SJSA1 (cell line): ENCODE measurements at regions not wholly inside any gene's neighbourhood (a gene's known extent, or its start where the extent isn't known, plus 50 kb on each side); places are given as distances from the start of the nearest gene placed in this dataset.

Source experiments
- DNase-seq, 2 experiments: peaks; one replicate each; pipeline ENCODE4 v3.0.0-alpha.2; 2015 to 2020; ENCODE audit warnings: low spot score in 2 of 2, low read depth in 1 of 2
- H3K27ac ChIP-seq: fragments of 250-450 bp; sonication (Bioruptor Pico); 2 replicates; pipeline ENCODE4 v1.5.1; 2020; ENCODE audit warnings: mild to moderate bottlenecking, moderate library complexity
- H3K27me3 ChIP-seq: fragments of 250-450 bp; sonication (Bioruptor Pico); replicated peaks from 2 replicates; pipeline ENCODE4 v1.5.1; 2020; ENCODE audit warnings: mild to moderate bottlenecking, moderate library complexity
- H3K36me3 ChIP-seq: fragments of 250-450 bp; sonication (Bioruptor Pico); 2 replicates; pipeline ENCODE4 v1.5.1; 2020; ENCODE audit warnings: mild to moderate bottlenecking
- H3K4me1 ChIP-seq: fragments of 250-450 bp; sonication (Bioruptor Pico); replicated peaks from 2 replicates; pipeline ENCODE4 v1.6.1; 2021; ENCODE audit warnings: mild to moderate bottlenecking
- H3K4me3 ChIP-seq: fragments of 250-450 bp; sonication (Bioruptor Pico); 2 replicates; pipeline ENCODE4 v1.5.1; 2020; ENCODE audit warnings: mild to moderate bottlenecking
- H3K9me3 ChIP-seq: fragments of 250-450 bp; sonication (Bioruptor Pico); replicated peaks from 2 replicates; pipeline ENCODE4 v1.5.1; 2020; ENCODE audit warnings: mild to moderate bottlenecking

DNA sequence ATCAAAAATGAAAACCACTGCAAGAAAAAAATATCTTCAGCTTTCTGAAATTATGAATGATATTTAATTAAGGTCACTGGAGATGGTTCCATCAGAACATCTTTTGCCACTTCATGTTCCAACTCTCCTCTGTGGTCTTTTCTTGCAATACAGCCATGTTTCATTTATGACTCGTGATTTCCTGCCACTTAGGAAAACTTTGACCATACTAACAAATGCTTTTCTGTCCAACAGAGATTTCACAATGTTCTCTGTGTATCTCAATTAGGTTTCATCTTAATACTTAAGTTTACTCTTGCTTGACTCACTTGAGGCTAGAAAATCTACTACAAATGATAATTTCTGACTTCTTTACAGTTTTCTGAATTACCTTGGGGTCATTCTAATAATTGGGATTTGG lies 330.9 kb downstream of the CXXC4 start:
- no peak overlapping the region for H3K27ac ChIP-seq
- H3K4me1 ChIP-seq, result no peaks in the 10 kb centered on the region
- no peaks in the 10 kb centered on the region for H3K9me3 ChIP-seq
- H3K4me3 ChIP-seq, result no peak overlapping the region
- no peak for DNase-seq
- H3K27me3 ChIP-seq, result no peaks in the 10 kb centered on the region
- no peaks in the 10 kb centered on the region for H3K36me3 ChIP-seq

GRCh38 chr4:104146048-104146447 lies 348.6 kb downstream of the CXXC4 start:
- Histone ChIP-seq H3K4me1 (no peaks in the 10 kb centered on the region), H3K4me3 (no peak overlapping the region), H3K36me3 (no peaks in the 10 kb centered on the region), H3K9me3 (no peaks in the 10 kb centered on the region), H3K27me3 (no peaks in the 10 kb centered on the region), H3K27ac (no peak overlapping the region)
- no peak for DNase-seq

DNA sequence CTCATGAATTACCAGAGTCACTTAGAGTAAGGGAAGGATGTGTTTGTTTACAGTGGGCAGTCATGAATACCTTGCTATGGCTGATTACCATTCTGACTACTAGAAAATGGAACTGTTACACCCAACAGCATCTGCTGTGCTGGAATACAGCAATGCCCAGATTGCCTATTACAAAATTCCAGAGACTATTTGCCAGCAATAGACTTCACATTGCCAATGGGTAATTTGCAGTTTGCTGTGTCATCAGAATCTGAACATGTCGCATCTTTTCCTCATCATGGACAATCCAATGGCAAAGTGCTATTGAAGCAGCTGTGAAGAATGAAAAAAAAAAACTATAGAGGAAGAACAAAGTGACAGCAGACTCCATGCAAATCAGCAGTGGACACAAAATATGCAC lies 356.6 kb downstream of the CXXC4 start:
- DNase-seq, result no peak
- Histone ChIP-seq H3K36me3 (no peaks in the 10 kb centered on the region), H3K27ac (no peak overlapping the region), H3K4me3 (no peak overlapping the region), H3K9me3 (peaks cover 2% of the 10 kb centered on the region; the same call in 1 of the 2 replicates), H3K4me1 (no peaks in the 10 kb centered on the region), H3K27me3 (no peaks in the 10 kb centered on the region)

GRCh38 chr4:104129243-104129642 lies 365.5 kb downstream of the CXXC4 start:
- Histone ChIP-seq H3K9me3 (no peaks in the 10 kb centered on the region), H3K27ac (no peak overlapping the region), H3K4me1 (no peaks in the 10 kb centered on the region), H3K27me3 (no peaks in the 10 kb centered on the region), H3K4me3 (no peak overlapping the region), H3K36me3 (no peaks in the 10 kb centered on the region)
- DNase-seq, result no peak

DNA sequence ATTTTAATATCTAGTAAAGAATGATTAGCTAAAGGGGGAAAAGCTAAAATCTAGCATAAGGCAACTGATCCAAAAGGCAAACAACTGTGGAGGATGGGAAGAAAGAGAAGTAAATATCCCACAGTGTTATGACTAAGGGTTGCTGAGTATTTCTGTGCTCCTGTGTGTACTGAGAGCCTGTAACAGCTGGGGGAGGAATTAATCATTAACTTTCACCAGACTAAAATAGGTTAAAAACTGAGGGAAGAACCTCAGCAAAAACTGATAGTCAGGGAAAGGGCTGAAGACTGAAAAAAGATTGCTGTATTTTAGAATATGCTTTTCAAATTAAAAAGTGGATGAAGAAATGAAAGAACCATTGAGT lies 365.9 kb downstream of the CXXC4 start:
- Histone ChIP-seq H3K4me3 (no peak overlapping the region), H3K4me1 (no peaks in the 10 kb centered on the region), H3K36me3 (no peaks in the 10 kb centered on the region), H3K27me3 (no peaks in the 10 kb centered on the region), H3K27ac (no peak overlapping the region), H3K9me3 (no peaks in the 10 kb centered on the region)
- no peak for DNase-seq

GRCh38 chr4:104128031-104128849 lies 366.5 kb downstream of the CXXC4 start:
- H3K36me3 ChIP-seq, result no peaks in the 10 kb centered on the region
- H3K27ac ChIP-seq, result no peak overlapping the region
- H3K4me1 ChIP-seq, result no peaks in the 10 kb centered on the region
- H3K27me3 ChIP-seq, result no peaks in the 10 kb centered on the region
- no peaks in the 10 kb centered on the region for H3K9me3 ChIP-seq
- no peak for DNase-seq
- no peak overlapping the region for H3K4me3 ChIP-seq

DNA sequence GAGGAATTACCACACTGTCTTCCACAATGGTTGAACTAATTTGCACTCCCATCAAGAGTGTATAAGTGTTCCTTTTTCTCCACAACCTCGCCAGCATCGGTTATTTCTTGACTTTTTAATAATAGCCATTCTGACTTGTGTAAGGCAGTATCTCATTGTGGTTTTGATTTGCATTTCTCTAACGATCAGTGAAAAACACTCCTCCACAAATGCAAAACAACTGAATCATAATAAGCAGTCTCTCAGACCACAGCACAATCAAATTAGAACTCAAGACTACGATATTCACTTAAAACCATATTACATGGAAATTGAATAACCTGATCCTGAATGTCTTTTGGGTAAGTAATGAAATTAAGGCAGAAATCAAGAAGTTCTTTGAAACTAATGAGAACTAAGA lies 371.7 kb downstream of the CXXC4 start:
- H3K27me3 ChIP-seq, result no peaks in the 10 kb centered on the region
- no peaks in the 10 kb centered on the region for H3K4me1 ChIP-seq
- no peaks in the 10 kb centered on the region for H3K9me3 ChIP-seq
- no peak overlapping the region for H3K4me3 ChIP-seq
- H3K36me3 ChIP-seq, result no peaks in the 10 kb centered on the region
- H3K27ac ChIP-seq, result no peak overlapping the region
- no peak for DNase-seq

DNA sequence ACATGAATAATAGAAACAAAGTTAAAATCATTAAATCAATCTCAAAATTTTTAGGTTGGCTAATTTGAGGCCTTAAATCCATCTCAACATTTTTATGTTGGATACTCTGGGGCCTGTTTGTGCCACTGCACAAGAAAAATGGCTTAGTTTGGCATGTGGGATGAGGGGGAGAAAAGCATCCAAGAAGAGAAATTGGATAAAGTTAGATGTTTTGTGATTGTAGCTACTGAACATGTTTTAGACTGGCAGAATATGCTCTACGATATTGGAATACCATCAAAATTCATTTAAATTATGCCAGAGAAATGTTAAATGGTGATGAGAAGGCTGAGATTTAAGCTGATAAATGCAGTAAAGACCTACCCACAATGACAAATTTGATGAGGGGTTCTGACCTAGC lies 376.9 kb downstream of the CXXC4 start:
- no peaks in the 10 kb centered on the region for H3K4me1 ChIP-seq
- no peaks in the 10 kb centered on the region for H3K36me3 ChIP-seq
- DNase-seq, result no peak
- no peaks in the 10 kb centered on the region for H3K27me3 ChIP-seq
- no peaks in the 10 kb centered on the region for H3K9me3 ChIP-seq
- H3K4me3 ChIP-seq, result no peak overlapping the region
- no peak overlapping the region for H3K27ac ChIP-seq

- Histone ChIP-seq H3K27me3 (no peaks in the 10 kb centered on the region), H3K36me3 (no peaks in the 10 kb centered on the region)
These were observed 380.8 kb downstream of the CXXC4 start for GRCh38 chr4:104113850-104114249.

DNA sequence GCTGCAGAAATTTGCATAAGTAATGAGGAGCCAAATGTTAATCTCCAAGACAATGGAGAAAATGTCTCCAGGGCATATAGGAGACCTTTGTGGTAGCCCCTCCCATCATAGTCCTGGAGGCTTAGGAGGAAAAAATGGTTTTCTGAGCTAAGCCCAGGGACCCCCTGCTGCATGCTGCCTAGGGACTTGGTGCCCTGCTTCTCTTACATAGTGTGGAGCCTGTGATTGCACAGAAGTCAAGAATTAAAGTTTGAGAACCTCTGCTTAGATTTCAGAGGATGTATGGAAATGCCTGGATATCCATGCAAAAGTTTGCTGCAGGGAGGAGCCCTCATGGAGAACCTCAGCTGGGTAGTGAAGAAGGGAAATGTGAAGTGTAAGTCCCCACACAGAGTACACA lies 379.4 kb upstream of the TACR3 start:
- no peak overlapping the region for H3K4me3 ChIP-seq
- DNase-seq, result no peak
- H3K27me3 ChIP-seq, result no peaks in the 10 kb centered on the region
- H3K27ac ChIP-seq, result no peak overlapping the region
- H3K4me1 ChIP-seq, result no peaks in the 10 kb centered on the region
- no peaks in the 10 kb centered on the region for H3K9me3 ChIP-seq
- H3K36me3 ChIP-seq, result no peaks in the 10 kb centered on the region

More at GRCh38 chr4:104113850-104114249, 380.8 kb downstream of the CXXC4 start:
- Histone ChIP-seq H3K27ac (no peak overlapping the region), H3K4me3 (no peak overlapping the region), H3K9me3 (no peaks in the 10 kb centered on the region), H3K4me1 (no peaks in the 10 kb centered on the region)
- DNase-seq, result no peak

GRCh38 chr4:104093247-104093646 lies 373.5 kb upstream of the TACR3 start:
- H3K9me3 ChIP-seq, result no peaks in the 10 kb centered on the region
- no peaks in the 10 kb centered on the region for H3K27me3 ChIP-seq
- DNase-seq, result no peak
- H3K4me3 ChIP-seq, result no peak overlapping the region
- H3K36me3 ChIP-seq, result no peaks in the 10 kb centered on the region
- H3K4me1 ChIP-seq, result no peaks in the 10 kb centered on the region
- no peak overlapping the region for H3K27ac ChIP-seq

GRCh38 chr4:104073229-104073628 lies 353.4 kb upstream of the TACR3 start:
- no peaks in the 10 kb centered on the region for H3K4me1 ChIP-seq
- no peak overlapping the region for H3K4me3 ChIP-seq
- no peaks in the 10 kb centered on the region for H3K36me3 ChIP-seq
- H3K27ac ChIP-seq, result no peak overlapping the region
- H3K27me3 ChIP-seq, result no peaks in the 10 kb centered on the region
- no peaks in the 10 kb centered on the region for H3K9me3 ChIP-seq
- DNase-seq, result no peak

- H3K4me3 ChIP-seq, result no peak overlapping the region
- no peak overlapping the region for H3K27ac ChIP-seq
- H3K4me1 ChIP-seq, result no peaks in the 10 kb centered on the region
- no peaks in the 10 kb centered on the region for H3K27me3 ChIP-seq
- H3K9me3 ChIP-seq, result no peaks in the 10 kb centered on the region
- H3K36me3 ChIP-seq, result no peaks in the 10 kb centered on the region
- no peak for DNase-seq
These were observed 346.7 kb upstream of the TACR3 start for GRCh38 chr4:104066533-104066932.

- Histone ChIP-seq H3K4me1 (no peaks in the 10 kb centered on the region), H3K27me3 (no peaks in the 10 kb centered on the region), H3K4me3 (no peak overlapping the region), H3K9me3 (no peaks in the 10 kb centered on the region), H3K36me3 (no peaks in the 10 kb centered on the region), H3K27ac (no peak overlapping the region)
- DNase-seq, result peak in 1 of 2 experiments; percentile 5
These were observed 345.1 kb upstream of the TACR3 start for GRCh38 chr4:104064646-104065577.
